Stomach (tissue), 4 donors: ENCODE measurements at regions not wholly inside any gene's neighbourhood (a gene's known extent, or its start where the extent isn't known, plus 50 kb on each side); places are given as distances from the start of the nearest gene placed in this dataset.

Experiments
- EP300 ChIP-seq: sonication (generic); formaldehyde crosslinking; IDR thresholded peaks from one replicate; pipeline ENCODE4 v1.6.1; 2017; ENCODE audit warnings: antibody characterized with exemption
- TF ChIP-seq, protein P1 (sequence below), 7 experiments: fragments of 450-650 bp in 4 of 7; fragments of 200-600 bp in 3 of 7; sonication (generic) in 3 of 7; IDR thresholded peaks; one replicate each; pipeline ENCODE4 v1.5.1; 2016 to 2019; ENCODE audit warnings: antibody characterized with exemption in 7 of 7, control low read depth in 2 of 7, mild to moderate bottlenecking in 1 of 7

- TF ChIP-seq, protein P1, sequence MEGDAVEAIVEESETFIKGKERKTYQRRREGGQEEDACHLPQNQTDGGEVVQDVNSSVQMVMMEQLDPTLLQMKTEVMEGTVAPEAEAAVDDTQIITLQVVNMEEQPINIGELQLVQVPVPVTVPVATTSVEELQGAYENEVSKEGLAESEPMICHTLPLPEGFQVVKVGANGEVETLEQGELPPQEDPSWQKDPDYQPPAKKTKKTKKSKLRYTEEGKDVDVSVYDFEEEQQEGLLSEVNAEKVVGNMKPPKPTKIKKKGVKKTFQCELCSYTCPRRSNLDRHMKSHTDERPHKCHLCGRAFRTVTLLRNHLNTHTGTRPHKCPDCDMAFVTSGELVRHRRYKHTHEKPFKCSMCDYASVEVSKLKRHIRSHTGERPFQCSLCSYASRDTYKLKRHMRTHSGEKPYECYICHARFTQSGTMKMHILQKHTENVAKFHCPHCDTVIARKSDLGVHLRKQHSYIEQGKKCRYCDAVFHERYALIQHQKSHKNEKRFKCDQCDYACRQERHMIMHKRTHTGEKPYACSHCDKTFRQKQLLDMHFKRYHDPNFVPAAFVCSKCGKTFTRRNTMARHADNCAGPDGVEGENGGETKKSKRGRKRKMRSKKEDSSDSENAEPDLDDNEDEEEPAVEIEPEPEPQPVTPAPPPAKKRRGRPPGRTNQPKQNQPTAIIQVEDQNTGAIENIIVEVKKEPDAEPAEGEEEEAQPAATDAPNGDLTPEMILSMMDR (IDR thresholded peaks at IDR 0.05), result no peak
- TF ChIP-seq EP300, result no peak
Measured at GRCh38 chrX:40268188-40268520, 170.4 kb upstream of the BCOR start.
